HG03432 (cell line): ENCODE measurements at regions not wholly inside any gene's neighbourhood (a gene's known extent, or its start where the extent isn't known, plus 50 kb on each side); places are given as distances from the start of the nearest gene placed in this dataset.
"Not testable (repeated sequence)": the region's sequence is repeated elsewhere in the genome, so short reads cannot be mapped to it uniquely, and the experiment has no call there.

Experiments used
- ATAC-seq: cut with Tn5 transposase; IDR thresholded peaks from one replicate; pipeline ENCODE4 v1.9.1; 2021; ENCODE audit warnings: mild to moderate bottlenecking, moderate library complexity; ENCODE audit not compliant: unreplicated experiment

DNA sequence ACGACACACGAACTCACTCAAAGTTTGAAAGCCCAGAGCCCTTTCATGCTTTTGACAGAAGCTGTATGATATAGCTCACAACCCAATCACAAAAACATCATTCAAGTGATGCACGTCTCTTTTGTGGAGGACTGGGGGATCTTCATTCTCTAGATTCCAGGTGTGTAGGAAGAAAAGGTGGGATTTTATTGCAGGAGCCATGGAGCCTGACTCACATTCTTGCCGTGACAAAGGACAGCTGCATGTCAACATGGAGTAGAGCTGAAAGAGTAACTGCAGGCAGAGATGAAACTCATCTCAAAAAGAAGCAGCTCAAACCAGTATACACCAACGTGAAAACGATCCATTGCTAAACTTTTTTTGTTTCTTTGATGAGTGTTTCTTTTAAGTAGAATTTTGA lies 50.9 kb upstream of the PDE1A start:
- ATAC-seq = no peak

DNA sequence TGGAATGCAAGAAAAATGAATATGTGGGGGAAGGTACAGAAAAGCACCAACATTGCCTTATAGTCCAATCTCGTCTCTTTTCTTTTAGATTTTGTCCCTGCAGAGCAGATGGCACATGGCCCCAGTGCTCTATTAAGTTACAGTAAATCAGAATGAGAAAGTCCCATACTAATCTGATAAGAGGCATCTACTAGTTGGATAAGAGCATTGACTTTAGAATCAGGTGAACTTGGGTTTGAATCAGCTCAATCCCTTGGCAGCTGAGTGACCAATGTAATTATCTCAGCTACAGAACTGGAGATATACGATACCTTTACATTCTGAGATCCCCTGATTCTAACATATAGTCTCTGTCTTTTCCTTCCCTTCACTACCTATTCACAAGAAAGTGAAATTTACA lies 54.8 kb upstream of the PDE1A start:
- ATAC-seq = no peak

DNA sequence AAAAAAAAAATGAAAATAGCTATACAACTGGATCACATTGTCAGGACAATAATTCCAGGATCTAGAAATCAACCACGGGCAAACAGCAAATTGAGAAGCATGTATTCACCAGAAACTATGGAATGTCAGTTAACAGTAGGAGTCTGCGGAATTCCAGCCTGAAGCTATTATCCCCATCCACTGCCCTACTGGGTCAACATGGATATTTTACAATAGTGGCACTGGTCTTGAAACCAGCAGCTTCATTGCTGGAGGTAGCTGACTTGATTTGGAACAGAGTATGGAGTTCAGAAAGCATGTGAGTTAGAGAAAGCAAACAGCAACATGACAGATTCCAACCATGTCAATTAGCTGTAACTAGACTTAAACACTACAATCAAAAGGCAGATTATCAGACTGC lies 55.7 kb upstream of the PDE1A start:
- ATAC-seq = no peak

DNA sequence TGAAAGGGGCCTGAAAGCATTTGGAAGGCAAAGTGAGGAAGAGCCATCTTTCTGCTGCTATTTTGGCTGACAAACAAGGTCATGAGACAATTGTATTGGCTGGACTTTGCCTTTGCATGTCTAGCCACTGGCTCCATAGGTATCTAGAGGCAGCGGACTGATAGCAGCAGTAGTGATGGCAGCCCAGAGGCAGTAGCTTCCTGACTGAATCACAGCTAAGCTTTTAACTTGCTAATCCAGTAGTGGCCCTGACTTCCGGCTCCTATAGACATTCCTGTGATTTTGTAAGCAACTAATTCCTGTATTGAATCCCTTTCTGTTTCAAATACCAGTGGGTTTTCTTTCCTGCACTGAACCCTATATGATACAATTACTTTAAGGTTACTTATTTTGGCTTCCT lies 69.8 kb upstream of the PDE1A start:
- no peak for ATAC-seq

DNA sequence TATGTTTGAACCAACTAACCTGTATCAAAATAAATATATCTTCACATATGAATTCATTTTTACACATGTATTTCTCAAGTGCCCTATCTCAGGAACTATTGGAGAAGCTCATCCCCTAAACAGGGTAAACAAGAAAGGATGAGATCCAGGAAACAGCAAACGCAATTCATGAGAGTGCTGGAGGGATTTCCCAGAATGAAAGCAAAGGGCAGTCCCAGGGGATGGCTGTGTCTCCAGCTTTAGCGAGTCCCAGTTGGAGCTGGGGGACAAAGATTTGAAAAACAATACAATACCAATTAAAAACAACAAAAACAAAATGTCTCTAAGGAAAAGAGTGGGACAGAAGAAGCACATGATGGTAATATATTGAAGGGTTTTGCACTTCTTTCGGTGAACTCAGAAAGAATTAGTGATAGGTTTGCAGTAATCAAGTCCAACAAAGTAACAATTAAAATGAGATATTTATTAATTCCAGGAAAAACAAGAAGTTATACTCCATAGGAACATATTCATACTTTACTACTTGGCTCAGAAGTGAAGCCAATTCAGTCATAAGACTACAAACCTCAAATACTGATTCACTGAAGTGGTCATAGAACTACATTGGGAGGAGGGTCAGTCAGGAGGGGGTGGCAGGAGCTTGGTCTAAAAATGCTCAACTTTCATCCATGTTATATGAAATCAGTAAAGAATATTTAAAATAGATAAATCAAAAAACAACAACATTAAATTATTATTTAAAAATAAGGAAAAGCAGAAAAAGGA lies 73.1 kb upstream of the PDE1A start:
- no peak for ATAC-seq

DNA sequence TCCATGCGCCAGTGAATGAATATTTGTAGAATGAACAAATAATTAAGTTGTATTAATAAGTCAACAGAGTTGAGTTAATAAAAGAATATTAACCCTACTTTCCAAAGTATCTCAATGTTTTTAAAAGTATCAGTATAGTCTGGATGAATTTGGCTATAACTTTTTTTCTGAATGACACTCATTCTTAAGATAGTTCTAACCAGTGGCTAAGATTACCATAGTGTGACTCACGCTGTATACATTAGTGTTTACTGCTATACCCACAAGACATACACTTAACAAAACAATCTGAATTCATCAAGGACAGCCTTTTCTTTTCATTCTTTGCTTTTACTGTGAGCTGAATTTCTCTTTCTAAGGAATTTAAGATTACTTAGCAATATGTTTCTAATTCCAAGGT lies 77.0 kb upstream of the PDE1A start:
- ATAC-seq = no peak

DNA sequence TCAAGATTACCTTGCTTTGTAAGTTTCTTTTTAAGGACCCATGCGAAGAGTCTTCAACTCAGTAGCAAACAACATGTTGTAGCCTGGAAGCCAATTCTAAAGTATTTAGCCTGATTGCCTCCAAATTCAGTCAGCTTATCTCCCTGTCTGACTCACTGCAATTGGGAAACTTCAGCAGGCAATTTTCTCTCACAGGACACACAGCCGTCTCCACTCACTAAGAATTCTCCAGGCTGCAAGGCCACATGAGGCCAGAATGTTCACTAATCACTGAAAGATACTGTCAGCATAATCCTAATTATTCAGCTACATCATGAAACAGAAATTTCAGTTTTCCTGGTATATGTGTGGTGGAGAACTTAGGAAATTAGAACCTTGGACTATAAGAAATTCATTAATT lies 78.1 kb upstream of the PDE1A start:
- no peak for ATAC-seq

DNA sequence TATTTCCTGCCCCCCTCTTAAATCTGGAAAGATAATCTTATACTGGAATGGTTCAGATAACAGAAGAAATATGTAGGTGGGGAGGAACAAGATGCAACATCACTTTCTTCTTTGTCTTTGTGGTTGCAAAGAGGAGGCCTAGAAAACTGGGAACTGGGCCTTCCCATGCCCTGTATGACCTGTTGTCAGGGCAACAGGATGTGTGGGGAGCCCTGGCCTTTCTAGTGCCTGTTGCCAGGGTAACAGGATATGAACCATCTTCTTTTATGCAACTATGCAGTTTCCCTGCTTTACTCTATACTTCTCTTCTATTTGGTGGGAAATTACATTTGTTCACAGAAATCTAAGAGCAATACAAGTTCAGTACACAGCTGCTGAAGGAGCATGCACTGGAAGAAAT lies 79.8 kb upstream of the PDE1A start:
- ATAC-seq = no peak

DNA sequence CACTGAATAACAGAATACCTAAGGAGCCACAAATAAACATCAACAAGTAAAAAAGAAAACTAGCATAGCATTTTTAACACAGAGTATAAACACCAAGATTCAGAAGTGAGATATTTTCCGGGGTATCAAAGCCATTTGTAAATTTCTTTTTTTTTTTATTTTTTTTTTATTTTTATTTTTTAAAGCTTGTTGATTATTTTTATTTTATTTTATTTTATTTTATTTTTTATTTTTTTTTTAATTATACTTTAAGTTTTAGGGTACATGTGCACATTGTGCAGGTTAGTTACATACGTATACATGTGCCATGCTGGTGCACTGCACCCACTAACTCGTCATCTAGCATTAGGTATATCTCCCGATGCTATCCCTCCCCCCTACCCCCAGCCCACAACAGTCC lies 81.7 kb upstream of the PDE1A start:
- ATAC-seq = not testable (repeated sequence)

DNA sequence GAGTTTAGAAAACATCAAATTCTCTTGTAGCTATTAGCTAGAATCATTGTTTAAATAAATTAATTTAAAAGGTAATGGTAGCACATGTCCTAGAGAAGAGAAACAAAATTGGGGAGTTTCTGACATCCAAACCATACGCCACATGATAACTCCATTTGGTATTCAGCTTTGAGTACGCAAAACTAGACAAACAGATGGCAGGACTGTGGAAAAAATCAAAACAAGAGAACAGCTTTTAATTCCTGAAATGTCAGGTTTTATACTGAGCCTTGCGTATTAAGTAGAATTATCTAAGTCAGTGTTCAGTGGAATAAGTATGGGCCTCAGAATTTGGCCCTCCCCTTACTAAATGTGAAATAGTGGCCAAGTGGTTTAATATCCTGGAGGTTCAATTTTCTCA lies 82.4 kb upstream of the PDE1A start:
- ATAC-seq = no peak

DNA sequence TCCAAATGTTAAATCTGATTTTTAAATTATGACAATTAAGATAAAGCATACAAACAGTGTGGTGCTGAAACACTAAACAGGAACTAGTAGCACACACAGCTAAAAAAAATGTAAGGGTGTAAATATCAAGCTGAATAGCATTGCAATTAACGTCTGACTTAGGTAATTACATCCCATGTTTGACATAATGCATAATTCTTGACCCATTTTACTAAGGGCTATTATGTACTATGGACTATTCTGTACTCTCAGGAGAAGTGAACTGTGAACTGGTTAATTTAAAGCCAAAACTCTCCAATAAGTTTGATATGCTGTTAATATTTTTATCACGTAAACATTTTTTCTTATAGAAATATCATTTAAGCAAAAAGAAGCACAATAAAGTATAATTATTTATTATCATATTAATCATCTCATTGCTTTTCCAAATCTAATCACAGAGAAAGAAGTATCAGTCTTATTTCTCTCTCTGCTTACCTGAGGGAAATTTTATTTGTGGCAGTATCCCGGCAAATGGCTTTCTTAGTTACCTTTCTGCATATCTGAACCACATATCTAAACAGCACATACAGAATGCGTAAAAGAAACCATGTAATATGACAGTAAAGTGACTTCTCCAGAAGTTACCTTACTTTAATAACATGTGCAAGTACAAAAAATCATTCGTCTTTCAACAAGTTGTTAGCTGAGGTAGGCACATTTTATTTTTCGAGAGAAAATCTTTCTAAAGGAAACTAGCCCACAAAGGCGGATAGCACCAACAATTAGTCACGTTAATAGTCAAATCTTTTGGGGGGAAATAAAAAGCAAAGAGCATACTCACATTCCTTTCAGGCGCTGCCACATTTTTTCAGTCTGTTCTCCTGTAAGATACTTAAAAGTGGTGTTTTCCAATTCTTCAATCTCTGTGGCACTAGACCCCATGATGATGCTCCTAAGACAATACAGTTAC lies 94.9 kb upstream of the PDE1A start:
- no peak for ATAC-seq

DNA sequence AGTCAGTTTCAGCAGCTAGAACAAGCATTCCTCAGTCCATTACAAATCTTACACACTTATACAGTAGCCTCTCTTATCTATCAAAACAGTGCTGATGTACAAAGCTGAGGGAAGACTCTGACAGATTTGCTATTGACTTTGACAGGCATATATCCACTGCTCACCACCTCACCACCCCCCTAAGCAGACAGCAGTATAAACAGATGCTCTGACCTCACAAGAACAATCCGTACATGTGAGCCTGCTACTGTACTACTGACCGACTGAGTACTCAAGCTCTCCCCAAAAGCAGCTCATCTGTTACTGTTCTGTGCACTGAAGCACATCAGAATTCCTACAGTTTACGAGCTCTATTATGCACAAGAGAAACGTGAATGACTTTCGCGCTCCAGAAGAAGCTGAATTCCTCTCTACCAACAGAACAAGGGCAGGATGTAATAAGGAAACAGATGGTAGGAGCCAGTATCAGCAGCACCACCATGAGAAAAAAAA lies 95.6 kb upstream of the PDE1A start:
- peak; percentile 62 for ATAC-seq

DNA sequence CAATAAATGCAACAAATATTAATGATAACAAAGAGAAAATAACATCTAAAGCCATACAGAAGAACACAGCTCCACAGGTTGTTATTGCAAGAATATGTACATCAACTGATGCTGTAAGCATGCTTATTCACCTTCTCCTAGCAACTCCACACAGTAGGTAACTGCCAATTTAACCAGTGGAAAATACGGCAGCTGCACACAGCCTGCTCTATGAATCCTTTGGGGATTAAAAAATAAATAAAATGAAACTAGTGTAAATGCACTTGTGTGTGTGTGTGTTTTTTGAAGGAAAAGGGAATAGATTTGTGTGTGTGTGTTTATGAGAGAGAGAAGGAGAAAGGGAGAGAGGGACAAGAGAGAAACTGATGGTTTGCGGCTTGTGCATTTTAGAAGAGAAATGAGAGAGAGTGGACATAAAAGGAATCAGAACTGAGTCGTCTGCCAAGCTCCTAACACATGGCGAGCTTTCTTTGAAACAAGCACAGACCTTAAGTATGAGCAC lies 96.2 kb upstream of the PDE1A start:
- ATAC-seq = peak; percentile 24

DNA sequence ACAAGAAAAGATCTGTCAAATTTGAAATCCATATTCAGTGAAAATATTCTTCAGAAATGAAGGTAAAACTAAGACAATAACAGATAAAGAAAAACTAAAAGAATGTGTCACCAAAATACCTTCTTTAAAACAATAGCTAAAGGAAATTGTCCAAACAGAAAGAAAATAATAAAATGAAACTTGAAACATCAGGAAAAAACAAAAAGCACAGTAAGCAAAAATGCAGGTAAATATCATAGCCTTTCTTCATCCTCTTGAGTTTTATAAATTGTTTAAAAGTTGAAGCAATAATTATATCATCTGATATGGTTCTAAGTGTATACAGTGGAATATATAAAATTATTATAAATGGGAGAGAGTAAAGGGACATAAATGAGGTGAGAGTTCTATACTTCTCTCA lies 103.8 kb upstream of the PDE1A start:
- no peak for ATAC-seq

DNA sequence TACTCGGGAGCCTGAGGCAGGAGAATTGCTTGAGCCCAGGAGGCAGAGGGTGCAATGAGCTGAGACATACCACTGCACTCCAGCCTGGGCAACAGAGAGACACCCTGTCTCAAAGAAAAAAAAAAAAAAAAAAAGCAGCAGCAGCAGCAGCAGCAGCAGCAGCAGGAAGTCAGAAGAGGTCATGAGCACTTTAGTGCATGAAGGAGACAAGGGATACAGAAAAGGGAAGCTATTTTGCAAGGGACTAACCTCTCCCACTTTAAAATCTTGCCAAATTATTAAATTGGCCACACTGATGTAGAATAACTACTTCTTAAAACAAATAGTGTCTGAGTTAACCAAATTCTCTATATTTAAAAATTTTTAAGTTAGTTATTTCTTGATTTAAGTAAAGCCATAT lies 113.4 kb upstream of the PDE1A start:
- ATAC-seq = no peak

DNA sequence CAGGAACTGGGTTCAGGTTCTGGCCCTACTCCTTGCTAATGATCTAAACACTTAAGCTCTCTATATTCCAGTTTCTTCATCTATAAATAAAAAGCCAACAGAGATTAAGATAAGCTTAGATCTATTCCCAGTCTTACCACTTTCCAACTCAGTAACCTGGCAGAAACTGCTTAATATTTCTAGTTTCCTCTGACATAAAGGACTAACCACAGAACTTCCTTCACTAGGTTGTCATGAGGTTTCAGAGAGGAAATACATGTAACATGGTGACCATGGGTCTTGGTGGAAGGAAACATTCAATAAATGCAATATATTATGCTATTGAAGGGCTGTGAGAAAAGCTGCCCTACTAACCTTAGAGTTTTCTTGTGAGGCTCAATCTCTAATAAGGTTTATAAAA lies 114.4 kb upstream of the PDE1A start:
- peak; percentile 65 for ATAC-seq

DNA sequence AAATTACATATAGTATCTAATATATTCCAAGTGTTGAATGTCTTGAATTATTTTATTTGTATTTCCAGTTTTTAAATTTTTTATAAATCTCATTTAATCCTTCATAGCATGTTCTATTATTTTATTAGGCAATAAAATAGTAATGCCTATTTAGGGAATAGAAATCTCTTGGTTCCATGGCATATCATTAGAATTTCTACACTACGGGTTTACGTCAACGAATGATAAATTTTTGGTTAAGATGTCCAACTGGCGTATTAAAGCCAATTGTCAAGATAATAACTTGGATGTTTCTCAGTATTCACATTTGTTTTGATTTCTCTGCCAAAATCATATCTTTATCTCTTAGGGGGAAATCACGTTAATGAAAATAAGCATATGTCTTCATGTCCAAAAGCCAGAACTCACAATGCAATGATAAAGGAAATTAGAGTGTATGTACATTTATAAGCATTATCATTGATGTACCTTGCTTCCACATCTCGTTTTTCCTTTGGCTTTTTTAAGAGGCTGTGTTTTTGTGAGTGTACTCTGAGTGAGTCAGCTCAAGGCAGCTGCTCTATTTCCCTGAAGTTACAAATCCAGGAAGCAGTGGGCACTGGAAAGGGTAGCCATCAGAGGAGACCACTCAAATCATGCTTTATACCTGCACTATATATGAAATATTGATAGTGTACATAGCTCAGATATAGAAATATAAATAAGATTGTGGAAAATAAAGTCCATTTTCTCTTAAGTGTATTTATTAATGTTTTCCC lies 115.8 kb upstream of the PDE1A start:
- no peak for ATAC-seq

DNA sequence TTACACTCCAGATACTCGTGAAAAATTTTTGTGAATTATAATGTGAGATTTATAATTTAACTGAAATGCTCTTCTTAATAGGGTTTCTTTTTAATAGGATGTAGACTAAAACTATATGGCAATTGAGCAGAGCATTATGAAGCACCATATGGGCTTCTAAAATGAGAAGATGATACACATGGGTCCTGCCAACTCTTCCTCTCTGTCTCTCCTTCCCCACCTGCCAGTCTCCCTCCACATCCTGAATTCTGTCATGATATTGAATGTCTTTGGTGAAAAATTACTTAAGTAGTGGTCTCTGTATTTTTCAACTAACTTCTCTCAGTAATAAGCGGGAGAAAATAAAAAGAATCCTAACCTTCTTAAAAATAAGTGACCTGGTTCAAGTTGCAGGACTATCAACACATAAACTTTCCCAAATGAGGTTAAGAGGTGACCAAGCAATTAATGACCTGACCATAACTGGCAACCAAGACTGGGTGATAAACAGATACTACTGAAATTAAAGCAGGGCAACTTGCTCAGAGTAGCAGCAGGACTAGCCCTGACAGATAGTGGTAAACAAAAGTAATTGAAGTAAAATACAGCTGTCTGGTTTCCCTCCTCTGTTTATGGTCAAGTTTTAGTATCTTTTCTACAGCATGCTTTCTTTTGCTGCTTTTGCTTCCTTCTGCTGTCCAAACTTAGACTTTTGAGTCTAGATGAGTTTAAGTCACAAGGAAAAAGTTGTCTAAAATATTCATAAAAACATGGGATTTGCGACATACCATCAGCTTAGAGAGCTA lies 117.1 kb upstream of the PDE1A start:
- ATAC-seq = no peak

DNA sequence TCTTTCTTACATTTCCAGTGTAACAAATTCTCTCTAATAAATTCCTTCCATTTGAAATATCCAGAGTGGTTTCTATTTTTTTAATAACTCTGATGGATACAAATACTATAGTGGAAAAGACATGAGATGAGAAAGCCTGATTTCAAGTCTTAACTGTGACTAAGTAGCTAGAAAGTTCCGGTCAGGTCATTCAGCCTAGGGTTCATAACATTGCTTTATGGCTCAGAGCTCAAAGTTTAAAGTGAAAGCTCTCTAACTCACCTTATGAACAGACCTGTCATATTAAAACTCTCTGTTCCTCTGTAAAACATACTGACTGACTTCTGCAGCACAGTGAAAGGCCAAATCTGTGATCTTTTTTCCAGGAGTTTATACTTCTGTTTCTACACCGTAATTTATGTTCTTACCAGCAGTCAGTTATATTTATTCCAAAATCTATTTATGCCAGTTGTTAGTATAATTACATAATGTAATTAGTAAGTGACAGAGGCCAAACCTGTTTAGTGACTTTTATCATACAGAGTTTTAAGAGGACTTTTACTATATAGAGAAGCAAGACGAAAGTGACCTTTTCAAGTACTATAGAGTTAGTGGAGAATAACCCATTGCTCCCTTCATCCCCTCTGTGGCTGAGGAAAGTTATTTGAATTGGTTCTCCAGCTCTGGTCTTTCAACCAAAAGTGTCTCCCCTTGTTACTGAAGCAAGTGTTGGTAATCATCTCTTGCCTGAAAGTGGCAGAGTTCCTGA lies 118.8 kb upstream of the PDE1A start:
- peak; percentile 85 for ATAC-seq
